Glutamatergic neuron (in vitro differentiated cells): ENCODE measurements at regions not wholly inside any gene's neighbourhood (a gene's known extent, or its start where the extent isn't known, plus 50 kb on each side); places are given as distances from the start of the nearest gene placed in this dataset.
"Not testable (repeated sequence)": the region's sequence is repeated elsewhere in the genome, so short reads cannot be mapped to it uniquely, and the experiment has no call there.

Source experiments
- DNase-seq: peaks from one replicate; pipeline ENCODE4 v3.0.0; 2022
- H3K27ac Mint-ChIP-seq: one replicate; pipeline ENCODE4 v1.8.0; 2020; ENCODE audit warnings: mild to moderate bottlenecking, mixed read lengths, inconsistent platforms; ENCODE audit not compliant: unreplicated experiment
- H3K27me3 Mint-ChIP-seq: one replicate; pipeline ENCODE4 v1.8.0; 2020; ENCODE audit warnings: mild to moderate bottlenecking, moderate library complexity, mixed read lengths, inconsistent platforms; ENCODE audit not compliant: unreplicated experiment
- H3K36me3 Mint-ChIP-seq: one replicate; pipeline ENCODE4 v1.8.0; 2020; ENCODE audit warnings: mild to moderate bottlenecking, mixed read lengths, inconsistent platforms; ENCODE audit not compliant: unreplicated experiment
- H3K4me1 Mint-ChIP-seq: one replicate; pipeline ENCODE4 v1.8.0; 2020; ENCODE audit warnings: mild to moderate bottlenecking, low read depth, mixed read lengths, inconsistent platforms; ENCODE audit not compliant: unreplicated experiment
- H3K4me3 Mint-ChIP-seq: one replicate; pipeline ENCODE4 v1.8.0; 2020; ENCODE audit warnings: mild to moderate bottlenecking, mixed read lengths, inconsistent platforms; ENCODE audit not compliant: unreplicated experiment
- H3K9me3 Mint-ChIP-seq: one replicate; pipeline ENCODE4 v1.8.0; 2020; ENCODE audit warnings: mild to moderate bottlenecking, moderate library complexity, mixed read lengths, inconsistent platforms; ENCODE audit not compliant: unreplicated experiment
- CTCF ChIP-seq: fragments of 200-600 bp; sonication (generic); IDR thresholded peaks from one replicate; pipeline ENCODE4 v1.5.0; 2021; ENCODE audit not compliant: partially characterized antibody, unreplicated experiment

GRCh38 chr6:48670546-48670945 is 559.5 kb upstream of the PTCHD4 start:
- TF ChIP-seq CTCF: no peak
- H3K27me3 Mint-ChIP-seq: no peaks in the 10 kb centered on the region
- H3K9me3 Mint-ChIP-seq: no peaks in the 10 kb centered on the region
- H3K36me3 Mint-ChIP-seq: no peaks in the 10 kb centered on the region
- H3K27ac Mint-ChIP-seq: no peak overlapping the region
- no peak for DNase-seq
- peaks cover 4% of the 10 kb centered on the region for H3K4me1 Mint-ChIP-seq
- no peak overlapping the region for H3K4me3 Mint-ChIP-seq

- Mint-ChIP-seq H3K27me3 (no peaks in the 10 kb centered on the region), H3K27ac (no peak overlapping the region), H3K4me1 (peaks cover 16% of the 10 kb centered on the region), H3K4me3 (no peak overlapping the region), H3K9me3 (no peaks in the 10 kb centered on the region), H3K36me3 (no peaks in the 10 kb centered on the region)
- no peak for DNase-seq
- TF ChIP-seq CTCF: no peak
Measured at GRCh38 chr6:48667797-48668196, 556.8 kb upstream of the PTCHD4 start.

GRCh38 chr6:48664826-48665225 is 553.8 kb upstream of the PTCHD4 start:
- H3K27me3 Mint-ChIP-seq: no peaks in the 10 kb centered on the region
- H3K4me3 Mint-ChIP-seq: peak overlapping the region; percentile 41
- DNase-seq: no peak
- TF ChIP-seq CTCF: no peak
- peak overlapping the region; percentile 67 for H3K27ac Mint-ChIP-seq
- H3K4me1 Mint-ChIP-seq: peaks cover 16% of the 10 kb centered on the region
- H3K36me3 Mint-ChIP-seq: no peaks in the 10 kb centered on the region
- H3K9me3 Mint-ChIP-seq: no peaks in the 10 kb centered on the region

- Mint-ChIP-seq H3K36me3 (no peaks in the 10 kb centered on the region), H3K4me1 (no peaks in the 10 kb centered on the region), H3K27ac (no peak overlapping the region), H3K27me3 (no peaks in the 10 kb centered on the region), H3K9me3 (no peaks in the 10 kb centered on the region), H3K4me3 (no peak overlapping the region)
- no peak for TF ChIP-seq CTCF
- no peak for DNase-seq
Measured at GRCh38 chr6:48658915-48659314, 547.9 kb upstream of the PTCHD4 start.

- no peak for TF ChIP-seq CTCF
- H3K9me3 Mint-ChIP-seq: no peaks in the 10 kb centered on the region
- peaks cover 4% of the 10 kb centered on the region for H3K36me3 Mint-ChIP-seq
- no peak overlapping the region for H3K4me3 Mint-ChIP-seq
- no peaks in the 10 kb centered on the region for H3K27me3 Mint-ChIP-seq
- no peaks in the 10 kb centered on the region for H3K4me1 Mint-ChIP-seq
- DNase-seq: no peak
- H3K27ac Mint-ChIP-seq: no peak overlapping the region
Measured at GRCh38 chr6:48641544-48641943, 530.5 kb upstream of the PTCHD4 start.

- not testable (repeated sequence) for H3K27ac Mint-ChIP-seq, H3K27me3 Mint-ChIP-seq, H3K4me3 Mint-ChIP-seq, H3K36me3 Mint-ChIP-seq, H3K4me1 Mint-ChIP-seq, DNase-seq, H3K9me3 Mint-ChIP-seq
Measured at GRCh38 chr6:48638796-48639195, 527.8 kb upstream of the PTCHD4 start.
